HPDE6-E6E7 (cell line): ENCODE measurements at regions not wholly inside any gene's neighbourhood (a gene's known extent, or its start where the extent isn't known, plus 50 kb on each side); places are given as distances from the start of the nearest gene placed in this dataset.

Experiments
- DNase-seq: peaks from one replicate; pipeline ENCODE4 v3.0.0; 2011; ENCODE audit warnings: missing footprints; ENCODE audit errors: extremely low spot score

DNA sequence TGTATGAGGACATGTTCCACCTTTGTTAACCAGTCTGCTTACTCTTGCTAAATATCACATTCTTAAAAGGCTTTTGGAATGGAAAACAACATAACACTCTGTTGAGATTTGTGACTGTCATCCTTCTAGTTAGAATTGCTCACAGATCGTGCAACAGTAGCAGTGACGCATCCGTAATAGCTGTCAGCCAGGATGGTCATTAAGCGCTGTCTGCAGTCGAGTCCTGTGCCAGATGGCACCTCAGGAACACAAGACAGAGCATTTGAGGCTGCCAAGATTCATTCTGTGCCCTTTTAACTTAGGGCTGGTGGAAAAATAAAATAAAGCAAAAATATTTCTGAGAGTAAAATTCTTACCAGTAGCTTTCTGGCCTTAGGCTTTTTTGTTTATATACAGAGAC is 348.6 kb downstream of the ANKRD7 start:
- DNase-seq, result no peak

DNA sequence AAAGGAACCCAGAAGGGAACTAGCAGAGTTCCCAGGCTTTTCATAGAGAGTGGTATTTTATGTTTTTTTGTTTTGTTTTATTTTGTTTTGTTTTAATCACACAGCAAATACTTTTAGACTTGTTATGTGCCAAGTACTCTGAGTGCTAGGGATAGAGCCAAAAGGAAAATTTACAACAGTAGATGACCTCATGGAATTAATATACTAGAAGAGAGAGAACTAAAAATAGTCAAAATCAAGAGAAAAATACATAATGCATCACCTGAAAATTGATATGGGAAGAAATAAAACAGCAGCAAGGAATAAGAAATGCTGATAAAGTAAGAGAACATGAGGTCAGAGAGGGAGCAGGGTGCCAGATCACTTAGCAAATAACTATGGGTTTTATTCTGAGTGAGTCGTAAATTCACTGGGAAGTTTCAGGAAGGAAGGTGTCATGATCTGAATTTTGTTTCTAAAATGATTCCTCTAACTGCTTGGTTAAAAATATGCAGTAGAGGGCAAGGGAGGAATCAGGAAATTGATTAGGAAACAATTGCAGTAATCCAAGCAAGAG is 351.0 kb downstream of the ANKRD7 start:
- no peak for DNase-seq

DNA sequence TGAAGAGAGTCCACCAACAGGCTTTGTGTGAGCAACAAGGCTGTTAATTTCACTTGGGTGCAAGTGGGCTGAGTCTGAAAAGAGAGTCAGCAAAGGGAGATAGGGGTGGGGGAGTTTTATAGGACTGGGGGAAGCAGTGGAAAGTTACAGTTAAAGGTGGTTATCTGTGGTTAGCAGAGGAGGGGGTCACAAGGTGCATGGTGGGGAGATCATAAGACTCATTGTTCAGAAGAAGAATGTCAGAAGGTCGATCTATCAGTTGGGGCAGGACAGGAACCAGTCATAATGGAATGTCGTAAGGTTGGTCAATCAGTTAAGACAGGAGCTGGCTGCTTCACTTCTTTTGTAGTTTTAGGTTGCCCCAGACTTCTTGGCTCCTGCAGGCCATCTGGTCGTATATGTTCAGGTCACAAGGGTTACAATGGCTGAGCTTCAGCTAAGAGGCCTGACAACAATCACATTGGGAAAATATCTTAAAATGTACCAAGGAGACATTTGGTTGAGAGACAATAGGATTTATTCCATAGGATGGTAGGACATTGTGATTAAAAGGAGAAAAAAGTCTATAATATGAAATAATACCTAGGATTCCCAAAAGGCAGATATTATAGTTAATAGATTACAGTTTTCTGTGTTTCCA is 356.4 kb downstream of the ANKRD7 start:
- no peak for DNase-seq

DNA sequence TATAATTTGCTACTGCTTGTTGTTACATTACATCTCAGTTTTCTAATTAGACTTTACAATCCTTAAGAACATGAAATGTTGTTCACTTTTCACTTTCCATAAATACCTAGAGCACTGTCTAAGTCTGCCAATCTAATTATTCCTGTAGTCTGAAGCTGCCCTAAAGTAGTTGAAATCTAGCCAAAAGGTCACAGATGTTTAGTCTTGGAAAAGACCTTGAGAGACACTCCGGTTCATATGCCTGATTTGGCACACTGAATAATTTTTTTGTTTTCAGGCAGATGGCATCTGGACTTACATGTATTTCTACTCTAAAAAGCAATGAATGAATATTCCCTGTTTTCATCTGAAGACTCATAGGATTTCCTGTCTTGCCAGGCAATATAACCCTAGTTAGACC is 359.1 kb downstream of the ANKRD7 start:
- no peak for DNase-seq

DNA sequence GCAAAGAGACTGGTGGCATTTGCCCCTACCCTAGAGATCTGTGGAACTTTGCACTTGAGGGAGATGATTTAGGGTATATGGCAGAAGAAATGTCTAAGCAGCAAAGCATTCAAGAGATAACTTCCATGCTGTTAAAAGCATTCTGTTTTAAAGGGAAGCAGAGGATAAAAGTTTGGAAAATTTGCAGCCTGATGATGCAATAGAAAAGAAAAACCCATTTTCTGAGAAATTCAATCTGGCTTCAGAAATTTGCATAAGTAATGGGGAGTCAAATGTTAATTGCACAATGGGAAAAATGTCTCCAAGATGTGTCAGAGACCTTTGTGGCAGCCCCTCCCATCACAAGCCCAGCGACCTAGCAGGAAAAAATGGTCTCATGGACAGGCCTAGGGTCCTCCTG is 361.7 kb downstream of the ANKRD7 start:
- no peak for DNase-seq

DNA sequence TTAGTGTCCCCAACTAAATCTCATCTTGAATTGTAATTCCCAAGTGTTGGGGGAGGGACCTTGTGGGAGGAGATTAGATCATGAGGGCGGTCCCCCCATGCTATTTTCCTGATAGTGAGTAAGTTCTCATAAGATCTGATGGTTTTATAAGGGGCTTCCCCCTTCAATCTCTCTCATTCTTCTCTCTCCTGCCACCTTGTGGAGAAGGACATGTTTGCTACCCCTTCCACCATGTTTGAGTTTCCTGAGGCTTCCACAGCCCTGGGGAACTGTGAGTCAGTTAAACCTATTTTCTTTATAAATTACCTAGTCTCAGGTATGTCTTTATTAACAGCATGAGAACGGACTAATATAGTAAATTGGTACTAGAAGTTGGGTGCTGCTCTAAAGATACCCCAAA is 365.6 kb downstream of the ANKRD7 start:
- no peak for DNase-seq

DNA sequence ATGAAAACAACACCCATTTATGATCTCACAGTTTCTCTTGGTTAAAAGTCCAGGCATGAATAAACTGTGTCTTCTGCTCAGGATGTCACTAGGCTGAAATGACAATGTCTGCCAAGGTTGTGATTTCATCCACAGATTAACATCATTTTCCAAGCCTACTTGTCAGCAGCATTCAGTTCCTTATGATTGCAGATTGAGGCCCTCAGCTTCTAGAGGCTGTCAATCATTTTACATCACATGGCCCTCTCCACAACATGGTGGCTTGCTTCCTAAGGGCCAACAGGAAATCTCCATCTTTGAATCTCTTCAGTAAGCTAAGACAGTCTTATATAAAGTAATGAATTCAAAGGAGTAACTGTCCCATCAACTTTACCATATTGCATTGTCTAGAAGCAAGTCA is 377.6 kb downstream of the ANKRD7 start:
- no peak for DNase-seq

DNA sequence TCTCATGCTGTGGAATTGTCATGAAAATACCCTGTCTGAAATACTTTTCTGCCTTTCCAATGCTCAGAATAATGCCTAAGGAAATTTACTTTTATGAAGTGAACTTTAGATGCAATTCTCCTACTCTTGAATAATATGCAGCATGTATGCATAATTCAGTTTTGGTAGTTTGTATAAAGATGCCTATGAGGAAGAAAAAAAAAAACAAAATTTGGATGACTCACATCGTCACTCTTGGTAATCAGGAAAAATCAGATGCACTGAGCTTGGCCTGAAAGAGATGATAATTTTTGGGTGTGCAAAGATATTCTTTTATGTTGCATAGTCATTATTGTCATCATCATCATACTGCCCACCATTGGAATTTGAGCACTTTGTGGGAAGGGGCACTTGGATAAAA is 382.1 kb downstream of the ANKRD7 start:
- no peak for DNase-seq

DNA sequence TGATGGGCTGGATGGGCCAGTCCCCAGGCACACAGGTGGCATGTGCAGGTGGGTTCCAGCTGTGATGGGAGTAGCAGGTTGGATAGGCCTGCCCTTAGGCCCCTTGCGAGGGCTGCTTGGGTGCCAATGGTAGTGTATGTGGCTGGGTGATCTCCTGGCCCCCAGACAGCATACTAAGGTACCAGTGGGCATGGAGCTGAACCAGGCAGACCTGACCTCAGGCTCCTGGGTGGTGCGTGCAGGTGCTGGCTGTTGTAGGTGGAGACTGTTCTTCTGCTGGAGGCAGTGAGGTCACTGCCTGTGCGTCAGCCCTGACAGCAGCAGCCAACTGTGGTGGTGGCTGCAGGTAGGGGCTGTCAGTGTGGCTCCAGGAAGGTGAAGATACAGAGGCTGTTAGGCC is 384.7 kb downstream of the ANKRD7 start:
- DNase-seq, result no peak

DNA sequence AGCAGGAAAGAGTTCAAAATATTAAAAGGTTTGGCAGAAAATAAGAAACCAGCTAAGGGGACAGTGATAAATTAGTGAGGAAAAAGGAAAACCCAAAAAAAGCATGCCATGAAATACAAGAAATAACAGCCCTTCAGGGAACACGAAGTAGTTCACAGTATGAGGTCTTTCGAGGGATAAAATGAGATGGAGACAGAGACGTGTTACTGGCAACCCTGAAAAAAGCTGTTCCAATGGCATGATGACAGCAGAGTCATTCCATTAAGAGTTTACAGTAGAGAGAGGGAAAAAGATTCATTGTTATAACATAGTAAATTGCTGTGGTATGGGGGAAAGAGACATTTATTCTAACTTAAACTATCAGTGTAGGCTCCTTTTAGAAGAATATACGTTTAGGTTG is 391.2 kb downstream of the ANKRD7 start:
- DNase-seq, result no peak

DNA sequence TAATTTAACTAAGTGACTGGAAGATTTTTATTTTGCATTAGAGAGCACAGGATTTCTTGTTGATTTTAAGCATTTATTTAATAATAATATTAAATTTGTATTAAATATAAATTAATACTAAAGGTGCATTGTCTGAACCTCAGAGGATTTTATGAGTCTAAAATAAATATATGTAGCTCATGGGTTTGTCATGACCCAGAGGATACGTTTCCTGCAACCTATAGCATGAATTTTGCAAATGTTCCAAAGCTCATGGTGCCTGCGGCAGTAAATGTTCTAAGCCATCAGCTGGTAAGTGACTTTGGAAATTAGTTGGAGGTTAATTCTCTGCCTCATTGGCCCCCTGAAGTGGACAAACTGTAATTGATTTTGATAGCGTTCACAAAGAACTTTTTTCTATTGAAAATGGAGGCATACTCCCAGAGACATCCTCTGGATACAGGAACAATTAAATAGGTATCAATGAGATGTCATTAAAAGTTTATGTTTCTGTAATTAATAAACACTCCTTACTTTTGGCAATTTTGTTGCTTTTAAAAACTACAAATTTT is 397.4 kb downstream of the ANKRD7 start:
- DNase-seq, result no peak

DNA sequence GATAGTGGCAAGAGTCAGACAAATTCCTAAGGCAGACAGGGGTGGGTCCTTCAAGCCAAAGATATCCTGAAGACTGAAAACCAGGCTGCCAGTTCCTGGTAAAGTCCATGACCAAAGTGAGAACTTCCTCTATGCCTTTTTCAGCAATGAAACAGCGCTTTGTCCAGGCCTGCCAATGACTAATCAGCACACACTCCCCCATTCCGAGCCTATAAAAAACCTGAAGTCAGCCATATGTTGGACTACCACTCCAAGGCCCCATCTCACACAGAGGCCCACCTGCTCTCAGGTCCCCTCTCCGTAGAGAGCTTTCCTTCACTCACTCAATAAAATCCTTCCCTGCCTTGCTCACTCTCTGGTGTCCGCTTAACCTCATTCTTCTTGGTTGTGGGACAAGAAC is 402.2 kb downstream of the ANKRD7 start:
- DNase-seq, result no peak

DNA sequence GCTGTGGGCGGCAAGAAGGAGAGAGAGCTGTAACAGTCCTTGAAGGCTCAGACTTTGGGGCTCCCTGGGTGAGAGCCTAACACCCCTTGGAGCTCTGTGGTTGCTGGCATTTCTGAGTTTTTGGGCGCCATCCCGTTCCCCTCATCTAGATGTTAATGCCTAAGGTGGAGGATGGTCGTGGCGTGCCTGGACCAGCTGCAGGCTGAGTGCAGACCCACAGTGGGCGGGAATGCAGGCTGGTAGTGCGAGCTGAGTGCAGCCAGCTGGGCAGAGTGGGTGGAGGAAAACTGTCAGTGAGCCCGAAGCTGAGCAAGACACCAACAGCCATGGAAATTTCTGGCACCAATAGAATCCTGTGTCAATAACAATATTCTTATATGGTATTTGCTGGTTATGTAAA is 403.0 kb downstream of the ANKRD7 start:
- DNase-seq, result no peak

DNA sequence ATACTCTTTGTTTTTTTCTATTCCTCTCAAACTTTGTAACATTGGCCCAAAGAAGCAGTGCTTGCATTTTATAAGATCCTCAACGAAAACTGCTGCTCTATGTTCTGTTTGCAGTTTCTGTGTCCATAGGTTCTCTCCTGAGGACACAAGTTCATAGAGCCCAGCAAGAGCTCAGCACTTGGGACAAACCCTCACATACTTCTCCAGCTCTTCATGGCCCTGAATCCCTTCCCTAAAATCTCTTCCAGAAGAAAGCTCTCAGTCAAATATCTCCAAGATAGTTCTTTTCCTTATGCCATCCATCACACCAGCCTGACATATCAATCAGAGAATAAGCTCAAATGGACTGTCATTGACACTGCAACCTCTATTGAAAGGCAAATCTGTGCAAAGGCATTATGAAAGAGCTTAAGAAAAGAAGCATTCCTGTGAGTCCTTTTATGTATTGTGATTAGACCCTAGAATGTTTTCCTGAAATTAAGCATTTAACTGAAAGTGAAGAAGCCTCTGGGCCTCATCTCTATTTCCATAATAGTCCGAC is 405.5 kb downstream of the ANKRD7 start:
- DNase-seq, result no peak

DNA sequence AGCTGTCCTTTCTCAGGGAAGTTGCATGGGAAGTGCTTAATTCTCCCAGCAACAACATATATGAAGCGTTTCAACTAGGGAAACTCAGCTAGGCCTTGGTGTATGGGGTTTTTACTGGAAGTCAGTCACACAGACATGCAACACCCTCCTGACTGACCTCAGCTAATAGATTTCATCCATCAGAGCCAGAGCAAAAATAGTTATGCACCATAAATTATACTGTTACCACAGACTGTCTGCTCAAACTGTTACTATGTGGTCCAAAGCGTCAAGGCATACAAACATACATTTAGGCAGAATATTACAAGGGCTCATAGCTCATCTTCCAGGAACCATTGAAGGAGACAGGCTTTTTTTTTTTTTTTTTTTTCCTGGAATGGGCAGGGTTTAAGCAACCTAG is 417.9 kb downstream of the ANKRD7 start:
- DNase-seq, result no peak

DNA sequence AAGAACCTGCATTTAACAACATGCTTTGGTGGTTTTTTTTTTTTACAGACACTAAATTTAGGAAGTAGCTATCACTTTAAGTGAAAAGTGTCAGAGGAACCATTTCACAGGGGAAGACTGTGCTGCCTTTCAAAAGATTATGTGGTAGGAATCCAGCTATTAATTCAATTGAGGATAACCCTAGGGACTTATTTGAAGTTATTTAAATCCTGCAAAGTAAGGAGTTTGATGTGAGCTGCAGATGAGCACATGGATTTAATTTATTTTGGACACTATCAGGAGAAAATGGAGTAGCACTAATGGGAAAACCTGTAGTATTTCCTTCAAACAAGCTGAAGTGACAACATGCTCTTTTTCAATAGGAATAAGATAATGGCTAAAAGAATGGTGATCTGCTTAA is 419.8 kb downstream of the ANKRD7 start:
- DNase-seq, result no peak

DNA sequence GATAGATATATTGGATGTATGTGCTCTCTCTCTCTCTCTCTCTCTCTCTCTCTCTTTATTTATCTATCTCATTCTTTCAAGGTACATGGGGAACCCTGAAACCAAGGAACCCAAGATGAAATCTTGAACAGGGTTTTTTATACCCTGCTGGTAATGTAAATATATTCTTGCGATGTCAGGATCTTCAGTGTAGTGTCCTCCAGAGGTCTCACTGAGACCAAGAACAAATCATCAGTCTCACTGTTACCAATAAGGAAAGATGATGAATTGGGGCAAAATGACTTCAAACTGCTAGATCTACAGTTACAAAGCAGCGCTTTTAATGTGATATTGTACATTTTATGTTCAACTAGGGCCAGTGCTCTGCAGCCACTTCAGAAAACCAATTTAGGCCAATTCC is 423.5 kb downstream of the ANKRD7 start:
- no peak for DNase-seq

DNA sequence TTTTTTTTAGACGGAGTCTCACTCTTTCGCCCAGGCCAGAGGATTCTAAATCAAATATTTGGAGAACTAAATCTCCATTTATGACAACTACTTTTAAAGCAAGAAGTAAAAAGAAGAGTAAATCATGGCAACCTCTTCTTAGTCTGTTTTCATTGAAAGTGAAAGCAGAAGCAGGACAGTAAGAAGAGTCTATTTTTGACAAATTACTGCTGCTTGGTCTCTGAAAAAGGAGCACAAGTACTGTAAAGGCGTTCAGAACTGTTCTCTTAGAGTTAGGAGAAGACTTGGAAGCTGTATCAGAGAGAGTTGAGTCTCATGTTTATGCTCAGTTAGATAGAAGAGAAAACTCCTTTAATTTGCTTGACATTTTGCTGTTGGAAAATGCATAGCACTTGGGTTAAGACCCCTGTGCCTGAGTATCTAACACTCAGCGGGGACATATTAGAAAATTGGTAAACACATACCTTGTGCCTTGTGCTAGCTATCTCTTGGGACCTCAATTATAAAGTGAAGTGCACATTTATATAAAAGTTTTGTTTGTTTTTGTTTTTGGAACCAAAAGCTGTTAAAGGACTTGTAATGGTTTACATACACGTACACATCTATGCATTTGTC is 433.0 kb downstream of the ANKRD7 start:
- DNase-seq, result no peak

DNA sequence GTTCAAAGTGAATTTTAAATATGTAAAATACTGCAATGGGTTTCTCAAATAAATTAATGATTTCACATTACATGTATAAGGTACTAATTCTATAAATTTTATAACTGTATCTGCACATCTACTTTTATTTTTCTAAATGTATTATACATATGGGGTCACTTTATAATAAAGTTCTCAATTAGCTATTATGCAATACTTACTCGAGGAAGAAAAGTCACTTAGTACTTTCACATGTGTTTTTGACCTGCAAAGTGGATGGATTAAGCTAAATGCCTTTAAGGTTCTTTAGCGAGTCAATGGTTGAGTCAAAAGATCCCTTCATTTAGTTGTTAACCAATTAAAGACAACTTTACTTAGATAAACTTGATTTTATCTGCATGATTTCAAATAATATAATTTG is 437.8 kb downstream of the ANKRD7 start:
- no peak for DNase-seq

DNA sequence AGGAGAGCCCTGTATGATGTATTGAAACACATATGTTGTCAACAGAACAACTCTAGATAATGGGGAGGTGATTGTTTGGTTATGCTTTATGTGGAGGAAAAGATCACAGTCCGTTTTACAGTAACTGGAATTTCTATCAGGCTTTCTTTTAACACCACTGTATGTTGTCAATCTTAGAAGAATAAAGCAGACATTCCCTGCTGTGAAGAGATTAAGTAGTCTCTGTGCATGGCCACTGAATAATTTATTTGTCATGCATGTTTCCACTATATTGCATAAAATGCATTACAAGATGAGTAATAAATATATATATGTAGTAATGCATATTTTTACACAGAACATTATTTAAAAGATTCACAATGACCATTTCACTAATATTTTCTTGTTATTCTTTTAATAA is 440.0 kb downstream of the ANKRD7 start:
- no peak for DNase-seq

DNA sequence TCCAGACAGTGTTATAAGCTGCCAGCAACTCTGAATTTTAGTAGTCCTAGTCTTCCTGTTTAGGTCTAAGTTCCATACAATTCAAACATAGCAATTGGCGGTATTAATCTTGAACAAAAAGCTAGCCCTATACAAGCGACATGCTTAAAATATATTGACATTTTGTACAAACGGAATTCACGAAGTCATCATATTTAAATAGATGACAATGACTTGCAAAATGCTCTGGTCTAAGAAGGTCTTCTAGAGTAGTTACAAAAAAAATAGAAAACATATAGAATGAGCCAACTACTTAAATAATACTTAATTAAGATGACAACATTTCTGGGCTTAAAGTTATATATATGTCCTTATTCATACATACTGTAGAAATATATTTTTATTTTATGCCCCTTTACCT is 446.6 kb downstream of the ANKRD7 start:
- DNase-seq, result no peak

DNA sequence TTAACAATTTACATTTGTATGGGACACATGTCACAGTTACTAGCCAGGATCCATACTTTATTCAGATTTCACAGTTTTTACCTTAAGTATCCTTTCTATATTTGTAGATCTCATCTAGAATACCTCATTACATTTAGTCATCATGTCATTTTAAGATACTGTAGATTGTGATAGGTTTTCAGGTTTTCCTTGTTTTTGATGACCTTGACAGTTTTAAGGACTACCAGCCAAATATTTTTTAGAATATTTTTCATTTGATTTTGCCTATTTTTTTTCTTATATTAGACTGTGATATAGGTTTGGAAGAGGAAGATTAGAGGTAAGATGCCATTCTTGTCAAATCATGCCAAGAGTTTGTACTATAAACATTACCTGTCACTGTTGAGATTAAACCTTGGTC is 460.3 kb downstream of the ANKRD7 start:
- DNase-seq, result no peak

DNA sequence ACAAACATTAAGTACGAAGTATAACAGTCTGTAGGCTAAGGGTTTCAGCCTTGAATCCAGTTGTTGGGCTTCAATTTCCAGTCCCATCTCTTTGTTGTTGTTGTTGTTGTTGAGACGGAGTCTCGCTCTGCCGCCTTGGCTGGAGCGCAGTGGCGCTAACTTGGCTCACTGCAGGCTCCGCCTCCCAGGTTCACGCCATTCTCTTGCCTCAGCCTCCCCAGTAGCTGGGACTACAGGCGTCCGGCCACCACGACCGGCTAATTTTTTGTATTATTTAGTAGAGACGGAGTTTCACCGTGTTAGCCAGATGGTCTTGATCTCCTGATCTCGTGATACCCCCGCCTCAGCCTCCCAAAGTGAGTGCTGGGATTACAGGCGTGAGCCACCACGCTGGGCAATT is 464.9 kb downstream of the ANKRD7 start:
- no peak for DNase-seq
